Omental fat pad (tissue), 3 donors: ENCODE measurements at regions not wholly inside any gene's neighbourhood (a gene's known extent, or its start where the extent isn't known, plus 50 kb on each side); places are given as distances from the start of the nearest gene placed in this dataset.

ENCODE experiments used
- ATAC-seq: fragments of 150-250 bp; one replicate; pipeline ENCODE4 v1.9.1; 2016; ENCODE audit warnings: mild to moderate bottlenecking, moderate library complexity; ENCODE audit not compliant: low FRiP score
- DNase-seq: peaks from one replicate; pipeline ENCODE4 v3.0.0-alpha.2; 2019; ENCODE audit warnings: low spot score
- CTCF ChIP-seq, 3 donors: fragments of 450-650 bp; IDR thresholded peaks; one replicate each; pipeline ENCODE4 v1.5.1; 2016 to 2017; ENCODE audit warnings: antibody characterized with exemption in 3 of 3, mild to moderate bottlenecking in 3 of 3, moderate library complexity in 2 of 3

- ATAC-seq: no peak
- TF ChIP-seq CTCF (IDR thresholded peaks at IDR 0.05): no peak
- DNase-seq: no peak
Observed at GRCh38 chr17:70552230-70552981, 383.1 kb downstream of the KCNJ2 start.

- DNase-seq (no peak), ATAC-seq (no peak)
- no peak for TF ChIP-seq CTCF (IDR thresholded peaks at IDR 0.05)
Observed at GRCh38 chr17:70552982-70553334, 383.6 kb downstream of the KCNJ2 start.

GRCh38 chr17:70555723-70556122, 386.4 kb downstream of the KCNJ2 start:
- ATAC-seq: no peak
- no peak for TF ChIP-seq CTCF (IDR thresholded peaks at IDR 0.05)
- no peak for DNase-seq

- DNase-seq: no peak
- no peak for ATAC-seq
- TF ChIP-seq CTCF (IDR thresholded peaks at IDR 0.05): no peak
Observed at GRCh38 chr17:70558821-70559220, 389.5 kb downstream of the KCNJ2 start.

GRCh38 chr17:70560471-70560870, 391.1 kb downstream of the KCNJ2 start:
- ATAC-seq: no peak
- DNase-seq: no peak
- no peak for TF ChIP-seq CTCF (IDR thresholded peaks at IDR 0.05)

- TF ChIP-seq CTCF (IDR thresholded peaks at IDR 0.05): no peak
- no peak for ATAC-seq
- DNase-seq: no peak
Observed at GRCh38 chr17:70562137-70562536, 392.8 kb downstream of the KCNJ2 start.

GRCh38 chr17:70563281-70563820, 394.0 kb downstream of the KCNJ2 start:
- DNase-seq (no peak), ATAC-seq (no peak)
- no peak for TF ChIP-seq CTCF (IDR thresholded peaks at IDR 0.05)
